ENCODE measurements at regions not wholly inside any gene's neighbourhood (a gene's known extent, or its start where the extent isn't known, plus 50 kb on each side); places are given as distances from the start of the nearest gene placed in this dataset.

GRCh38 chr4:180284267-180284666 lies 1958.9 kb upstream of the TENM3 start:
- Histone ChIP-seq H3K4me1 (ENCODE audit: control insufficient read depth in 2 of 2, insufficient read depth in 1 of 2, low read depth in 1 of 2, low read length in 2 of 2) (no peaks in the 10 kb centered on the region), H3K4me3 (ENCODE audit: low read length in 2 of 2) (no peak overlapping the region), H3K23ac (ENCODE audit: low read depth, low read length, poor library complexity) (no peak overlapping the region), H3K27me3 (ENCODE audit: control insufficient read depth in 3 of 3, insufficient read depth in 3 of 3, low read depth in 1 of 3, low read length in 3 of 3) (no peaks in the 10 kb centered on the region), H3K4me2 (ENCODE audit: insufficient read depth, low read length, poor library complexity, severe bottlenecking) (no peak overlapping the region), H2BK120ac (ENCODE audit: low read depth, low read length) (no peak overlapping the region), H2BK15ac (ENCODE audit: low read length) (no peak overlapping the region), H3K4ac (ENCODE audit: low read length) (no peak overlapping the region), H3K36me3 (replicated peaks in 1 of 2; ENCODE audit: control insufficient read depth in 2 of 2, insufficient read depth in 2 of 2, low read length in 2 of 2) (no peaks in the 10 kb centered on the region), H4K91ac (ENCODE audit: low read depth, low read length, poor library complexity) (no peak overlapping the region), H2AK5ac (ENCODE audit: low read depth, low read length) (no peak overlapping the region), H2AFZ (ENCODE audit: low read length) (no peak overlapping the region), H3K9ac (ENCODE audit: low read depth, low read length, poor library complexity) (no peak overlapping the region), H4K8ac (ENCODE audit: low read depth, low read length) (no peak overlapping the region), H3K27ac (replicated peaks; ENCODE audit: low read length) (no peak overlapping the region), H2BK5ac (ENCODE audit: low read length) (no peak overlapping the region), H3K14ac (ENCODE audit: low read length) (no peak overlapping the region), H3K9me3 (replicated peaks in 1 of 2; ENCODE audit: control insufficient read depth in 2 of 2, insufficient read depth in 1 of 2, low read depth in 1 of 2, low read length in 2 of 2) (no peaks in the 10 kb centered on the region), H3K79me1 (ENCODE audit: low read depth, low read length) (no peaks in the 10 kb centered on the region), H2BK12ac (ENCODE audit: low read length) (no peak overlapping the region), H3K18ac (ENCODE audit: low read length) (no peak overlapping the region)
- no peak for DNase-seq (ENCODE audit: low spot score)
- no CpG with 5 or more reads among the region's 3 CpGs for WGBS, 2 donors (ENCODE audit: extremely low coverage in 2 of 2, insufficient read length in 2 of 2, insufficient replicate concordance in 1 of 2)

GRCh38 chr4:180285796-180286195 lies 1957.4 kb upstream of the TENM3 start:
- H3K27me3 ChIP-seq (ENCODE audit: control insufficient read depth in 3 of 3, insufficient read depth in 3 of 3, low read depth in 1 of 3, low read length in 3 of 3): no peaks in the 10 kb centered on the region
- H3K9me3 ChIP-seq (replicated peaks in 1 of 2; ENCODE audit: control insufficient read depth in 2 of 2, insufficient read depth in 1 of 2, low read depth in 1 of 2, low read length in 2 of 2): no peaks in the 10 kb centered on the region
- no peak overlapping the region for H2AFZ ChIP-seq (ENCODE audit: low read length)
- no peak overlapping the region for H3K4ac ChIP-seq (ENCODE audit: low read length)
- no peak overlapping the region for H4K91ac ChIP-seq (ENCODE audit: low read depth, low read length, poor library complexity)
- DNase-seq (ENCODE audit: low spot score): no peak
- no peak overlapping the region for H3K23ac ChIP-seq (ENCODE audit: low read depth, low read length, poor library complexity)
- no peaks in the 10 kb centered on the region for H3K36me3 ChIP-seq (replicated peaks in 1 of 2; ENCODE audit: control insufficient read depth in 2 of 2, insufficient read depth in 2 of 2, low read length in 2 of 2)
- H2AK5ac ChIP-seq (ENCODE audit: low read depth, low read length): no peak overlapping the region
- no peaks in the 10 kb centered on the region for H3K79me1 ChIP-seq (ENCODE audit: low read depth, low read length)
- H3K18ac ChIP-seq (ENCODE audit: low read length): no peak overlapping the region
- H3K4me2 ChIP-seq (ENCODE audit: insufficient read depth, low read length, poor library complexity, severe bottlenecking): no peak overlapping the region
- no peaks in the 10 kb centered on the region for H3K4me1 ChIP-seq (ENCODE audit: control insufficient read depth in 2 of 2, insufficient read depth in 1 of 2, low read depth in 1 of 2, low read length in 2 of 2)
- H2BK120ac ChIP-seq (ENCODE audit: low read depth, low read length): no peak overlapping the region
- no peak overlapping the region for H2BK15ac ChIP-seq (ENCODE audit: low read length)
- no peak overlapping the region for H2BK5ac ChIP-seq (ENCODE audit: low read length)
- no CpG with 5 or more reads among the region's 1 CpG for WGBS, 2 donors (ENCODE audit: extremely low coverage in 2 of 2, insufficient read length in 2 of 2, insufficient replicate concordance in 1 of 2)
- no peak overlapping the region for H3K9ac ChIP-seq (ENCODE audit: low read depth, low read length, poor library complexity)
- no peak overlapping the region for H4K8ac ChIP-seq (ENCODE audit: low read depth, low read length)
- no peak overlapping the region for H3K4me3 ChIP-seq (ENCODE audit: low read length in 2 of 2)
- no peak overlapping the region for H3K27ac ChIP-seq (replicated peaks; ENCODE audit: low read length)
- no peak overlapping the region for H3K14ac ChIP-seq (ENCODE audit: low read length)
- H2BK12ac ChIP-seq (ENCODE audit: low read length): no peak overlapping the region

- Histone ChIP-seq H3K14ac (ENCODE audit: low read length) (no peak overlapping the region), H2BK12ac (ENCODE audit: low read length) (no peak overlapping the region), H3K4me1 (ENCODE audit: control insufficient read depth in 2 of 2, insufficient read depth in 1 of 2, low read depth in 1 of 2, low read length in 2 of 2) (no peaks in the 10 kb centered on the region), H2AK5ac (ENCODE audit: low read depth, low read length) (no peak overlapping the region), H3K27me3 (ENCODE audit: control insufficient read depth in 3 of 3, insufficient read depth in 3 of 3, low read depth in 1 of 3, low read length in 3 of 3) (no peaks in the 10 kb centered on the region), H3K4me3 (ENCODE audit: low read length in 2 of 2) (no peak overlapping the region), H2BK120ac (ENCODE audit: low read depth, low read length) (no peak overlapping the region), H2BK15ac (ENCODE audit: low read length) (no peak overlapping the region), H3K9ac (ENCODE audit: low read depth, low read length, poor library complexity) (no peak overlapping the region), H4K8ac (ENCODE audit: low read depth, low read length) (no peak overlapping the region), H2BK5ac (ENCODE audit: low read length) (no peak overlapping the region), H3K4me2 (ENCODE audit: insufficient read depth, low read length, poor library complexity, severe bottlenecking) (no peak overlapping the region), H3K27ac (replicated peaks; ENCODE audit: low read length) (no peak overlapping the region), H3K18ac (ENCODE audit: low read length) (no peak overlapping the region), H3K9me3 (replicated peaks in 1 of 2; ENCODE audit: control insufficient read depth in 2 of 2, insufficient read depth in 1 of 2, low read depth in 1 of 2, low read length in 2 of 2) (no peaks in the 10 kb centered on the region), H3K23ac (ENCODE audit: low read depth, low read length, poor library complexity) (no peak overlapping the region), H2AFZ (ENCODE audit: low read length) (no peak overlapping the region), H3K4ac (ENCODE audit: low read length) (no peak overlapping the region), H3K36me3 (replicated peaks in 1 of 2; ENCODE audit: control insufficient read depth in 2 of 2, insufficient read depth in 2 of 2, low read length in 2 of 2) (no peaks in the 10 kb centered on the region), H3K79me1 (ENCODE audit: low read depth, low read length) (no peaks in the 10 kb centered on the region), H4K91ac (ENCODE audit: low read depth, low read length, poor library complexity) (no peak overlapping the region)
- no peak for DNase-seq (ENCODE audit: low spot score)
- WGBS, 2 donors (ENCODE audit: extremely low coverage in 2 of 2, insufficient read length in 2 of 2, insufficient replicate concordance in 1 of 2): no CpG with 5 or more reads among the region's 1 CpG
Observed at GRCh38 chr4:180292339-180292738, 1950.9 kb upstream of the TENM3 start.

DNA sequence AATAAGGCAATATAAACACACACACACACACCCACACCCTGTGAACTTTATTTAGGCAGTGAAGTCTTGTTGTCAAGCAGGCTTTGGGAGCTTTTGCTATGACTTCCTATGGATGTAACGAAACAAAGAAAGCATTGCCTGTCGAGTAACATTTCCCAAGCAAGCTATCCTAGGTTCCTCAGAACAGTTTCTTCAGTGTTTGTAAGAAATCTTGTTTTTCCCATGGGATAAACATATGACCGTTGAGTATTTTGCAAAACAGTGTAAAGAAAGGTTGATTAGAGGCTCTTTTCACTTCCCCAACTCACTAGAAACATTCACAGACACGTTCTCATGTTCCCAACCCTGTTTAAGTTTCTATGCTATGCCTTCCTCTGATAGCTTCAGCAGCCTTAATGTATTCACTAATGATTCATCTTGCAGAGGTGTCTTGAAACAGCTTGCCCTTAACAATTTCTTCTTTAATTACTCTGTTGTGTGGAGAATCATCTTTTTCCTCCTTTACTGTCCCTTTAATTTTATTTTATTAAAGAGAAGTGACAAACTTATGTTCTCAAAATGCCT lies 1947.1 kb upstream of the TENM3 start:
- Histone ChIP-seq H3K18ac (ENCODE audit: low read length) (no peak overlapping the region), H3K27ac (replicated peaks; ENCODE audit: low read length) (no peak overlapping the region), H4K91ac (ENCODE audit: low read depth, low read length, poor library complexity) (no peak overlapping the region), H3K9me3 (replicated peaks in 1 of 2; ENCODE audit: control insufficient read depth in 2 of 2, insufficient read depth in 1 of 2, low read depth in 1 of 2, low read length in 2 of 2) (no peaks in the 10 kb centered on the region), H4K8ac (ENCODE audit: low read depth, low read length) (no peak overlapping the region), H3K27me3 (ENCODE audit: control insufficient read depth in 3 of 3, insufficient read depth in 3 of 3, low read depth in 1 of 3, low read length in 3 of 3) (no peaks in the 10 kb centered on the region), H3K4me2 (ENCODE audit: insufficient read depth, low read length, poor library complexity, severe bottlenecking) (no peak overlapping the region), H3K4ac (ENCODE audit: low read length) (no peak overlapping the region), H3K79me1 (ENCODE audit: low read depth, low read length) (no peaks in the 10 kb centered on the region), H3K4me3 (ENCODE audit: low read length in 2 of 2) (no peak overlapping the region), H2BK15ac (ENCODE audit: low read length) (no peak overlapping the region), H3K9ac (ENCODE audit: low read depth, low read length, poor library complexity) (no peak overlapping the region), H2BK5ac (ENCODE audit: low read length) (no peak overlapping the region), H3K23ac (ENCODE audit: low read depth, low read length, poor library complexity) (no peak overlapping the region), H2AFZ (ENCODE audit: low read length) (peak overlapping the region; percentile 83), H2BK12ac (ENCODE audit: low read length) (no peak overlapping the region), H2BK120ac (ENCODE audit: low read depth, low read length) (no peak overlapping the region), H3K36me3 (replicated peaks in 1 of 2; ENCODE audit: control insufficient read depth in 2 of 2, insufficient read depth in 2 of 2, low read length in 2 of 2) (no peaks in the 10 kb centered on the region), H3K14ac (ENCODE audit: low read length) (no peak overlapping the region), H2AK5ac (ENCODE audit: low read depth, low read length) (no peak overlapping the region), H3K4me1 (ENCODE audit: control insufficient read depth in 2 of 2, insufficient read depth in 1 of 2, low read depth in 1 of 2, low read length in 2 of 2) (no peaks in the 10 kb centered on the region)
- no CpG with 5 or more reads among the region's 4 CpGs for WGBS, 2 donors (ENCODE audit: extremely low coverage in 2 of 2, insufficient read length in 2 of 2, insufficient replicate concordance in 1 of 2)
- no peak for DNase-seq (ENCODE audit: low spot score)

All from neuronal stem cell (in vitro differentiated cells).